GM18873 (cell line): ENCODE measurements at regions not wholly inside any gene's neighbourhood (a gene's known extent, or its start where the extent isn't known, plus 50 kb on each side); places are given as distances from the start of the nearest gene placed in this dataset.
A peak's percentile ranks its signal among the peaks of the same experiment; 100 is the strongest.

Experiments used
- ATAC-seq: cut with Tn5 transposase; IDR thresholded peaks from one replicate; pipeline ENCODE4 v1.9.1; 2021; ENCODE audit warnings: mild to moderate bottlenecking, moderate library complexity, moderate number of reproducible peaks; ENCODE audit not compliant: unreplicated experiment, low FRiP score

DNA sequence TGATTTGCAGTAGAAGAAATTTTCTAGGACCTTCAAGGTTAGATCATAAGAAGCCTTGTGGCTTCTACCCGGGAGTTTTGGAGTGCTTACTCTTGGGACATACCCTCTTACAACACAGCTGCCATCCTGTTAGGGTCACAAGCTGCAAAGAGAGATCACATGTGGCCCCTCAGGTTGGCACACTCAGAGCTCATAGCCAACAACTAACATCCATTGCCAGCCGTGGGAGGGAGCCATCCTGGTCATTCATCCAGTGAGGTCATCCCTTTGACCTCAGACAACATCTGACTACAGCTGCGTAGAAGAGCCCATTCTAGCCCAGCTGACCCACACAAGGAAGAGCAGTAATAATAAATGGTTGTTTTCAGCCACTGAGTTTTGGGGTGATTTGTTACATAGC lies 76.9 kb upstream of the NABP1 start:
- ATAC-seq, result no peak

DNA sequence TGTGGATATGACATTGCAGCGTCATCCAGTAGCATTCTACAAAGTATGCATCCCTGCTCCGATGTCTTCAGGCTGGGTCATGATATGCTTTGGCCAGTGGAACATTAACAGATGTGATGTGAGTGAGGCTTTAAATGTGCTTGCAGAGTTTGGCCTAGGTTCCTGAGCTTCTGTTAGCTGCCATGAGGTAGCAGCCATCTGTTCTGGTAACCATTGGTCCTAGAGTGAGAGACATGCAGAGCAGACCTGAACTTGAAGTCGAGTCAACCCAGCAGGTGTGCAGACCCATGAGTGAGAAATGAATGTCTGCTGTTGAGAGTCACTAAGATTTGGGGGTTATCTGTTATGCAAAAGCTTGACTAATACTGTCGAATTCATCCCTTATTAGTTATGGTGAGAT lies 73.8 kb upstream of the NABP1 start:
- no peak for ATAC-seq

DNA sequence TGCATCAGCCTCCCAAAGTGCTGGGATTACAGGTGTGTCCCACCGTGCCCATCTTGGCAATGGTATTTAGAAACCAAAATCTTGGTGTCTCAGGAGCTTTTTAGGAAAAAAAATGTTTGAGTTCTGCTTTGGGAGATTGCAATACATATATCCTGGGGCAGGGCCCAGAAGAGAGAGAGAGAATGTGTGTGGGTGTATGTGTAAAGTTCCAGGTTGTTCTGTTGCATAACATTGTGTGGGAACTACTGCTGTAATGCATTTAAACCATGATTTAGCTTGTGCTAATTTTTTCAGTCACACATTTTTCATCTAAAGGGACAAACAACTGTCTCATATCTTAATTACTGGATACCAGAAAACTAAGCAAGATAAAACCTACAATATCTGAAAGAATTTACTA lies 70.8 kb upstream of the NABP1 start:
- no peak for ATAC-seq

DNA sequence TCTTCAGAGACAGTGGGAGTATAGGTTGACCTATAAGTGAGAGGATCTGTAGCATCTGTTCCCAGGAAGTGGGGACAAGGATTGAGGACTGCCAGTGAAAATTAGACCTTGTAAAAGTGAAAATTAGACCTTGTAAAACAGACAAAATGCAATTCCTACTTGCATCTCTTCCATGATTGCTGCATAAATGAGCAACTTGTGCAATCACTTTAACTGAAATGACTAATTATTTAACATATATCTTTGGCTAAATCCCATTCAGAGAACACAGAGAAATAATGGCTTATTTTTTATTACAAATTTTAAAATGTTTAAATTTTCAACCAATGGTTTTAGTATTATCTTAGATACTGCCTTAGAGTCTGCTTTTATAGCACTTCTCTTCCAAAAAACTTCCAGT lies 67.2 kb upstream of the NABP1 start:
- ATAC-seq, result no peak

DNA sequence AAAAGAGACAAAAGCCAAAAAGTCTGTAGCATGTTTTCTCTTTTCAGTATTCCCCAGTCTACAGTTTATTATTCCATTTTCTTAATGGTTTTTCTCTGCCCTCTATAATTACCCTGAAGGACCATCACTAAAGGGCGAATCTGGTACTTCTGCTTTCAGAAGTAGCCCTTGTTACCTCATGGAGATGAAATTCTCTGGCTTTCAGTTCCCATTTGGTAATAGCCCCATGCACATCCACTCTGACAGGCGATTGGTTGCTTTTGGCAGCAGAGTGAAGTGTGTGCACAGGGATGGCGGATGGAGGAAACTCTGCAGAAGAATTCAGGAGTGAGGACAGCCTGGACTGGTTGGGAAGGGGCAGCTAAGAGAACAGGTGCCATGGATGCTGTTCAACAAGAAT lies 66.3 kb upstream of the NABP1 start:
- ATAC-seq, result peak; percentile 95

DNA sequence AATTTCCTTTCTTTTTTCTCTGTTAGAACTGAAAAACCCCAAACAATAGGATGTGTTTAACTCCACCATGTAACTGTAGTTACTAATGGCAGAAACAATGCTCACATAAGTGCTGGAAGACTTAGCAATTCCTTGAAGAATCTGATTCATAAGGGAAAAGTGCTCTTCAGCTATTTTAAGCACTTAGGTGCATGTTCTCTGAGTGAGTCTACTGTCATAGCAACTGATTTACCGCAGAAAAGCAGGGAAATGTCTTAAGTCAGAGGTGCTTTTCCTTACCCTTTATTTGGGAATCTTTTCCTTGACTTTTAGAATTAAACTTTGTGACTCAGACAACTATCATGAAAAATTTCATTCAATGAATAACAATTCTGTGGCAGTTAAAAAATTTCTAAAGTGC lies 65.4 kb upstream of the NABP1 start:
- no peak for ATAC-seq

DNA sequence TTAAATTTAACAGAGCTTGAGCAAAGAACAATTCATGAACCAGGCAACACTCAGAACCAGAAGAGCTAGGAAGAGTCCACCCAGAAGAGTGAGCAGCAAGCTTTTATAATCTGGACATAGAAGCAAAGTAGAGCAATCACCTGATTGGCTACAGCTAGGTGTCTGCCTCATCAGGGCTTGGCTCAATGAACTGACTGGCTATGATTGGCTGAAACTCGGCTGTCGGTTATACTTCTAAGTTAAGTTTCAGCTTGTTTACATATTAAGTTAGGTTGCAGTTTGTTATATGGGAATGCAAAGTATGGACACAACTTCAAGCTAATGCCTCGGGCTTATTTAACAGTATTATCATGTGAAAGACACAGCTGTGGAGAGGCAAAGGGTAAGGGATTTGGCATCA lies 63.2 kb upstream of the NABP1 start:
- ATAC-seq, result no peak

DNA sequence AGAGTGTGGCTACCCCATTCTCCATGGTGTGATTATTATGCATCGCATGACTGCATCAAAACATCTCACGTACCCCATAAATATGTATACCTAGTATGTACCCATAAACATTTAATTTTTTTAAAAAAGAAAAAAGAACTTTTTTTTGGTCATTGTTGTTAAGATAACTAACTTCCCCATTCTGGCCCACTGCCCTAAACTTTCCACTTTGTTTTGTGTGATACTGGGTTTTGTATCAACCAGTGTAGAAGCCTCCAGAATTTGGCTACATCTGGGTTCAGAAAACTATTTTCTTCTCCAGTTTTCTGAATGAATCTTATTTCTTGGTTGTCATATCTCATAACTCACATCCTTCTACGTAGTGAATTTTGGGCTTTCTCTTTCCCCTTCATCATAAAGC lies 62.3 kb upstream of the NABP1 start:
- ATAC-seq, result no peak

DNA sequence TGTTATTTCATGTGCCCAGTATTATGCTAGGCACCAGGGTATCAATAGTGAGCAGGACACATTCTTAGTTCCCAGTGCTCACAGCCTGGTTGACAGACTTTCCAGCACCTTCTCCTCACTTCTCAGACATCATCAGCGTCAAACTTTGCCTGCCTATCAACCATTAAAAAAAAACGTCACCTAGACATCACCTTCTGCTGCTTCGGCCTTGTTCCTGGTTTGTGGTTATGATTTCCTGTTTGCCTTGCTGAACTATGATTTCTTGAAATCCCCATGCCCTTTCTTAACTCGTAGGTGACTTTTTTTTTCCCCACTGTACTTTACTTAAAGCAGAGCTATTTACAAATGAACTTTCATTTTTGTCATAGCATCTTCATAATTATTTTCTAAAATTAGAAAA lies 60.4 kb upstream of the NABP1 start:
- peak; percentile 94 for ATAC-seq

DNA sequence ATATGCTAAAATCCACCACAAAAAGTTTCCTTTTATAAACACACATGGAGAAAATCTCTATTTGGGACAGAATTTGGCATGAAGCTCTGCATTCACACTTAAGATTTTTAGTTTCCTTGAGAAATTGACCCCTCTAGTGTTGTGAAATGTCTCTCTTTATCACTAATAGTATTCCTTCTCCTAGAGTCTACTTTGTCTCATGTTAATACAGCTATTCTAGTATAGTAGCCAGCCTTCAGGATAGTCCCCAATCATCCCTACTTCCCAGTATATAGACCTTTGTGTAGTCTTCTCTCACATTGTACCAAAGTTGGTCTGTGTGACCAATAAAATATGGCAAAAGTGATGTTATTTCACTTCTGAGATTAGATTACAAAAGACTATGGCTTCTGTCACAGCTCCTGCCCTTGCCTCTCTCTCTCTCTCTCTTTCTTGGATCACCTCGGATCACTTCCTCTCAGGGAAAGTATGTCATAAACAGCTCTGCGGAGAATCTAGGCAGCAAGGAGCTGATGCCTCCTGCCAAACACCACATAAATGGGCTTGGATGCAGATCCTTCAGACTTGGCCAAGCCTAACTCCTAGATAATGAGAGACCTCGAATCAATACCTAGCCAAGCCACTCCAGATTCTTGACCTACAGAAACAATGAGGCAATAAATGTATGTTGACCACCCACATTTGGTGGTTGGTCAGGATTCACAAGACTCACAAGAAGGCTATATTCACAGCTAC lies 59.7 kb upstream of the NABP1 start:
- no peak for ATAC-seq

DNA sequence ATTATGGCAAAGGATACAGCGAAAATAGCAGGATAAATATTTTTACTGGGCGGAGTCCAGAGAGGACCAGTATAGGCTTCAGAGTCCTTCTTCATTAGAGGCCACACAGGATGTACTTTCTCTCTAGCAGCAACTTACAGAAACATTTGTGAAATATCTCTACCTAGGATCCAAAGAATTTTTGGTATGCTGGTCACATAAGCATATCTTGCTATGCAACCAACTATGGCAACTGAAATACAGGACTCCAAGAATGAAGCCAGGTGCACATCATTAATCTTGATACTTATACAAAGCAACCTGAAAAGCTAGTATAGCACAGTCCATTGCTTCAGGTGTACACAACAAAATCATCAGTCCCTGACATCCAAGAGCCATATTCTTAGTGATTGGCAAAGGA lies 59.1 kb upstream of the NABP1 start:
- ATAC-seq, result no peak

DNA sequence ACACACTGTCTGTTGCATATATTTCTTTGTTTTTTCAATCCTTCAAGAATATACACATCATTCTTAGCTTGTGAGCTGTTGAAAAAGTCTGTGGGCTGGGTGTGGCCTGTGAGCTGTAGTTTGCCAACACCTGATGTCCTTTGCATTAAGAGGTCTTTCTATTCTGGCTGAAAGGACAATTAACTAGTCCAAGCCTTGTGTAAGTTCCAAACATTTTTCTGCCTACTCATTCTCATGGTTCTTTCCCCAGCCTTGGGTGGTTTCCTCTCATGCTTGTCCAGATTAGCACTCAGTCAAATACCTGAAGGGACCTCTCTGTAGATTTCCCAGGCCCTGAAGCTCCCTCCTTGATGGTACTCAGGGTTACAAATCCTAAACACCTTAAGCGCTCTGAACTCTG lies 57.8 kb upstream of the NABP1 start:
- ATAC-seq, result no peak

DNA sequence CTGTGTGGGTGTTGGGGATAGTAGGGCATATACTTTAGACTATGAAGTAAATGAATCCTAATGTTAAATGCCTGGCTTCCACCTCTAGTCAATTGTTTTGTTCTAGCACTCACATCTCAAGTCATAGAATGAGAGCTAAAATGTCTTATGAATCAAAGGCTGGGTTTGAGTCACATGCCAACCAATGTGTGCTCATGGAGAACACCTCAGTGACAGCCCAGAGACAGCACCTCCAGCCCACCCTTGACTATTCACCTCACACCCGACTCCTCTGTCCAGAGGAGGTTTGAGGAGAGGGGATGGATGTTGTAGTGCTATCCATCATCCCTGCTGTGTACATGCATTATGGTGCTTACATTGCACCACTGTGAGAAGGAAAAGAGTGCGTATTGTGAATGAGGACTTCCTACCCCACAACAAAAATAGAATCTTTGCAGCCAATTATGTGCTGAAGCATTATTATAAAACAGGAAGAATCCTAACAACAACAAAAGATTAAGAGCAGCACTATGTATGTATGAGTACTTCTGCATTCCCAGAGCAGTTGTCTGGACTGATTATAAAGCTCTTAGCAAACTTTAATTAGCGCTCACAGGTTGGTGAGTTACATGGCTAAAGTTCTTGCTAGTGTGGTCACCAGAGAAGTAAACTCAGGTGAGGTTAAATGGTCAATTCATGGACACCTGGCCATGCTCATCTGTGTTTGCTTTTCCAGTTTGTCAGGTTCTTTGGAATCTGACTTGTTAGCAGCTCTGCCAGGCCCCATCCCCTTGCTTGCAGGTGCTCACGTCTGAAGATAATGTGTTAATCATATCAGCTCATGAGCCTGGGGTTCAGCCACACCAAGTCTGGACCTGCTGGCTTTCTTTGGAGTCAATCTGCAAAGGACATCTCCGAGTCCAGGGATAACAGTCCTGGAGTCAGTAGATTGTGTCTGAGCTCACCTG lies 55.3 kb upstream of the NABP1 start:
- ATAC-seq, result no peak

DNA sequence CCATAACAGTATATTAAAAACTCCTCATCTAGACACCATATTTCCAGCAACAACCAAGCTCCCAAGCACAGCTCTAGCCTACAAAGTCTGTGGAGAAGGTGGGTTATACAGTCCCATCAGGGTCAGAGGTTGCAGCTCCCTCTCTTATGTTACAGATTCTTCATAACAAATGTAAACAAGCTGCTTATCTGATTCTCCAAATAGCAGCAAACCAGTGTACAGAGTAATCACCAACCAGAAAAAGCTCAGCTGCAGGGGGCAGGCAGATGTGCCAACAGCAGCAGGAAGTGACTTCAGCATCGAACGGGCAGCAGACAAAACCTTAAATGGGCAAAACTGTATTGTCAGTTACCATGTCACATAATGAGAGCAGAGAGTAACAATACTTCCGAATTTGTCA lies 52.9 kb upstream of the NABP1 start:
- peak; percentile 77 for ATAC-seq

DNA sequence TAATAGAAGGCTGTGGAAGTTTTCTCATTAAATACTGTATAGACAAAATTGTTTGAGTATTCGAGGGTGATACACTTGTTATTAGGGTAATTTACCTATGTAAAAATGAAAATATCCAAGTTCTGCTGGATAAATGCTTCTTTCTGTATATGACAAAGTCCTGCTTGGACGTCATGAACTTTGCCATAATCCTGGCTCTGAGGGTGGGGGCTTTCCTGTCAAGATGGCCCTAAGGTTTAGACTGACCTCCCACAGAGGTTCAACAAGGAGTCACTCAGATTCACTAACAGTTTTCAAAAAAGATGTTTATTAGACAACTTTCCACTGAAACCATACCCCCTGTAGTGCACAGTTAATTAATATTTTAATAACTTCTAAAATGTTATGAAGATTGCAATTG lies 52.5 kb upstream of the NABP1 start:
- no peak for ATAC-seq

DNA sequence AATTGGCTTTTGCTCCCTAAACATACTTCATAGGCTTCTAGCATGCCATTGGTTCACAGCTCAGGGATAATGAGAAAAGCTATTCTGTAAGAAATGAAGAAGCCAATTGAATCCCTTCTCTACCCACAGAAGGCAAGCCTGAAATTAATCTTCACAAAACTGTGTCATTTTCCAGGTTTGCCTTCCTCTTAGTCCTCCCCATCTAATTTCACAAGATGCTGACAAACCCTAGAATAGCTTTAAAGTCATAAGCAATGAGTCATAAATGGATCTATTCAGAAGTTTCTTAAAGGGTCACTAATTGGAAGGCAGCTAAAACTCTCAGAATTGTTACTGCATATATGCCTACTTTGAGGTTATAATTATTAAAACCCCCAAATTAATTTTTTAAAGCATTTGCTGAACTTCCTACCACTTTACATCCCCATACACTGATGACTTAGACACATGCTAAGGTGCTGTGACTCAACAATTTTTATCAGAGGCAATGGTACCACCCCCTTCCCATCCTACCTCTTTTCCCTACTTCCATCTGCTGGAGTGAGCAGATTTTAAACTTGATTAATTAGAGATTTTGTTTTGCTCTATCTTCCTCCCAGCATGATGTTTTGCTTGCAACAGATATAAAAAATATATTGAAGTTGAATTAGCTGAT lies 51.3 kb upstream of the NABP1 start:
- ATAC-seq, result no peak

DNA sequence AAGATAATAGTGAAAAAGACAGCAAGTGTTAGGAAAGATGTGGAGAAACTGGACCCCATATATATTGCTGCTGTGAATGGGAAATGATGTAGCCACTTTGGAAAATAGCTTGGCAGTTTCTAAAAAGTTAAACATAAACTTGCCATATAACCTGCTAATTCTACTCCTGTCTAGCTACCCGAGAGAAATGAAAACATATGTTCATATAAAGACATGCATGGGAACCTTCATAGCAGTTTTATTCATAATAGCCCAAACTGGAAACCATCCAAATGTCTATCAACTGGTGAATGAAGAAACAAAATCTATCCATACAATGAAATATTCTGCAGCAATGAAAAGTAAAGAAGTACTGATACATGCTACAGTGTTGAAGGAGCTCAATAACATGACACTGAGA lies 50.4 kb upstream of the NABP1 start:
- ATAC-seq, result no peak
